GM18498 (cell line): ENCODE measurements at regions not wholly inside any gene's neighbourhood (a gene's known extent, or its start where the extent isn't known, plus 50 kb on each side); places are given as distances from the start of the nearest gene placed in this dataset.

Experiments used
- ATAC-seq: cut with Tn5 transposase; IDR thresholded peaks from one replicate; pipeline ENCODE4 v1.9.1; 2021; ENCODE audit warnings: mild to moderate bottlenecking, moderate library complexity; ENCODE audit not compliant: unreplicated experiment

DNA sequence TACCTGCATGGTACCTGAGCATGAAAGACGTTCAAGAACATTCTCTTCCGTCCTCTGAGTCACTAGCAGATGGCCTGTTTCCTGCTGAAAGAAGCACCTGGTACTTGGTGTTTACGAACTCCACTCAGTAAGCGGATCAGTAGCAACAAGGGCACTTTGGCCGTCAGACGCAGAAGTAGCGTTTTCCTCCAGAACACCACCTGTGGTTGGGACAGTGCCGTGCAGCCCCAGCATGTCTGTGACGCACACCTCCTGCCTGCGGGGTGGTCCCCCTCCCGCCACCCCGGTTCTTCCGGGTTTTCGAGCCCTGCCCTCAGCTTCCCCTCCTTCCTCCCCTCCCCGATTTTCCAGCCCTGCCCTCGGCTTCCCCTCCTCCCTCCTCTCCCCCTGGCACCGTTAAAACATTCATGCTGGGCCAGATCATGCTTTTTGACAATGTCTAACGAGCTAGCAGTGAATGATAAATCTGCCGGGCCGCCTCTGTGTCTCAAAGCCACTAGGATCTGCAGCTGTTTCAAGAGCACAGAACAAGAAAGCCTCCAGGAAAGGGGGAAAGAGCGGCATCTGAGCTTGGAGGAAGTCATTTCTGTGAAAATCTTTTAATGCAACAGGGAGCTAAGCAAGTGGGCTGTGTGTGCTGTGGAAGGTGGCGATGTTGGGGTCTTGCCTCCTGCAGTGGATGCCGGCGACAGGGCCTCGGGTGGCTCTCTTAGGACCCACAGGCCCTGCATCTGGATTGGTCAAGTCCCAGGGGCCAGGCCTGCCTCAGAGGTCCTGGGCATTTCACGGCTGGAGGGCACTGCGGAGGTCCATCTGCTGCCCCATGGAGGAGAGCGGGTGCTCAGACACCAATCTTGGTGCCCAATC, 207.9 kb downstream of the ERMARD start:
- no peak for ATAC-seq

GRCh38 chr6:169958510-169958909, 207.1 kb downstream of the ERMARD start:
- ATAC-seq = no peak

- no peak for ATAC-seq
Observed at GRCh38 chr6:169957351-169957963, 206.0 kb downstream of the ERMARD start.

DNA sequence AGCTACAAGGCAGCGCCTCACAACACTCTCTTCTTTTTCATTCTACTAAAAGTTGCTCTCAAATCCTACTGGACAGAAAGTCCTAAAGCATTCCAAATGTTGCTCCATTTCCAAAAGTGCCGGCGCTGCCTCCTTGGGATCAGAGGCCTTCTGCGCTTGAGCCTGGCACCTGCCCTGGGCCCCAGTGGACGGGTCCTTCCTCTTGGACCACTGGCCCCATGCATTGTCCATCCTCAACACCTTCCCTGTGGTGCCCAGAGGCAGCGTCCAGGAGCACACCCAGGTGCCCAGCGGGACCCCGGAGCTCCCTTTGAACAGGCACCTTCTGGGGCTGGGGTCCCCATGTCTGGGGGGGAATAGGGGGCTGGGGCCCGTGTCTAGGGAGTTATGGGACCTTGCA, 205.2 kb downstream of the ERMARD start:
- ATAC-seq = no peak

- no peak for ATAC-seq
Observed at GRCh38 chr6:169955731-169956437, 204.5 kb downstream of the ERMARD start.

DNA sequence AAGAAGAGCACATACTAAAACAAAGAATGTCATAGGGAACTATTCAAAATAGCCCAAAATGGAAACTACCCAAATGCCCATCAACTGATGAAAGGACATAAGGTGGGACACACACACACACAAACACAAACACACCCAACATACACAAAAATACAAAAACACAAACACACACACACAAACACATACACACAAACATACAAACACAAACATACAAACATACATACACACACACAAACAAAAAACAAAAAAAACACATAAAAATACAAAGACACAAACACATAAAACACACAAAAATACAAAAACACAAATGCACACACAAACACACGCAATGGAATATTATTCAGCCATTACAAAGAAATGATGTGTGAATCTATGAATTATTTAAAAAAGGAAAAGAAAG, 203.6 kb downstream of the ERMARD start:
- ATAC-seq = no peak

DNA sequence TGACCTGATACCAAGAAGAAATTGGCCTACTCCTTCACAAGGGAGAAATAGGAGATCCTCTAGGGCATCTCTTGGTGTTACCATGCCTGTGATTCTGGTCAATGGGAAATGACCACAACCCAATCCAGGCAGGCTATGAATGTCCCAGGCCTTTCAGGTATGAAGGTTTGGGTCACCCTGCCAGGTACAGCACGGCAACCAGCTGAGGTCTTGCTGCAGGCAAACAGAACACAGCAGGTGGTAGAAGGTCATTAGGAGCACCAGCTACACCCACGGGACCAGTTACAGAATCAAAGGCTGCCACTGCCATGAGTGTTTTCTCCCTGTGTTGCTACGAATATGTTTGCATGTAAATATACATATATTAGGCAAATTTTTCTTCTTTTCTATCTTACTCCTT, 202.3 kb downstream of the ERMARD start:
- ATAC-seq = no peak

DNA sequence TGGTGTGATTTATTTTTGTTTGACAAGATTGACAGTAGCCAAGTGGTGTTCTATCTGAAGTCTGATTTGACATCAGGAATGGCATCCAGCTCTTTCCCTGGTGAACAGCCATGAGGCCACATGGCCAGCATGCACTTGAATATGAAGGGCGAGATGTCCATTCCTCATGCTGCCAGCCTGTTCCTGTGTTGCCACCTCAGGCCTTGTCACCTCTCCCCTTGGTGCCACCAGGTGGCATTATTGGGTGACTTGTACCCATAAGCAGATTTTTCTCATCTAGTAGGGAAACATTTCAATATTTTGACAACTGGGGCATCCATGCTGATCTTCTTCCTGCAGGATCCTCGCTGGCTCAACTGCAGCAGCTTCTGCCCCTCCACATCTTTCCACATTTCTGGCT, 199.1 kb downstream of the ERMARD start:
- ATAC-seq = no peak

GRCh38 chr6:169949511-169950097, 198.2 kb downstream of the ERMARD start:
- ATAC-seq = no peak

- ATAC-seq = no peak
Observed at GRCh38 chr6:169946971-169947370, 195.5 kb downstream of the ERMARD start.

DNA sequence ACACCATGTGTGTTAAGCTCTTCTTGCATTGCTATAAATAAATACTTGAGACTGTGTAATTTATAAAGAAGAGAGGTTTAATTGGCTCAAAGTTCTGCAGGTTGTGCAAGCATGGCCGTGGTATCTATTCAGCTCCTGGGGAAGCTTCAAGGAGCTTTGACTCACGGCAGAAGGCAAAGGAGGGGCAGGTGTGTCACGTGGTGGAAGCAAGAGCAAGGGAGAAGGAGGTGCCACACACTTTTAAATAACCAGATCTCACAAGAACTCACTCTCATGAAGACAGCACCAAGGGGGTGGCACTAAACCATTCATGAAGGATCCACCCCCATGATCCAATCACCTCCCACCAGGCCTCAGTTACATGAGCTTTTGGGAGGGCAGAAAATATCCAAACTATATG, 193.7 kb downstream of the ERMARD start:
- ATAC-seq = no peak

DNA sequence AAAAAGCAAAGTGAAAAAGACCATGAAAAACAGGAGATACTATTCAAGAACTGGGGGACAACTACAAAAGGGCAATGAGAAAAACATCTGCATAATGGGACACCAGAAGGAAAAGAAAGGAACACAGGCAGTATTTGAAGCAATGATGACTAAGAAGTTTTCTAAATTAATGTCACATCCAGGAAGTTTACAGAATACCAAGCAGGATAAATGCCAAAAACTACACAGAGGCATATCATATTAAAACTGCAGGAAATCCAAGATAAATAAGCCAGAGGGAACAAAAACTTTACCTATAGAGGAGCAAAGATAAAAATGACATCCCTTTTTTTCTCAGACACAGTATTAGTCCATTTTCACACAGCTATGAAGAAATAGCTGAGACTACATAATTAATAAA, 193.0 kb downstream of the ERMARD start:
- no peak for ATAC-seq

DNA sequence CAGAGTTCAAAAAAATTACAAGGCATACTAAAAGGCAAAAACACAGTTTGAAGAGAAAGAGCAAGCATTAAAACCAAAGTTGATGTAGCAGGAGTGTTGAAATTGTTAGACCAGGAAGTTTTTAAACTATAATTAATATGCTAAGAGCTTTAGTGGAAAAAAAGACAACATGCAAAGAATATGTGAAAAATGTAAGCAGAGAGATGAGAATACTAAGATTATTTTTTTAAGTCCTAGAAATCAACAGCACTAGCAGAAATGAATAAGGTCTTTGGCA, 192.6 kb downstream of the ERMARD start:
- no peak for ATAC-seq

DNA sequence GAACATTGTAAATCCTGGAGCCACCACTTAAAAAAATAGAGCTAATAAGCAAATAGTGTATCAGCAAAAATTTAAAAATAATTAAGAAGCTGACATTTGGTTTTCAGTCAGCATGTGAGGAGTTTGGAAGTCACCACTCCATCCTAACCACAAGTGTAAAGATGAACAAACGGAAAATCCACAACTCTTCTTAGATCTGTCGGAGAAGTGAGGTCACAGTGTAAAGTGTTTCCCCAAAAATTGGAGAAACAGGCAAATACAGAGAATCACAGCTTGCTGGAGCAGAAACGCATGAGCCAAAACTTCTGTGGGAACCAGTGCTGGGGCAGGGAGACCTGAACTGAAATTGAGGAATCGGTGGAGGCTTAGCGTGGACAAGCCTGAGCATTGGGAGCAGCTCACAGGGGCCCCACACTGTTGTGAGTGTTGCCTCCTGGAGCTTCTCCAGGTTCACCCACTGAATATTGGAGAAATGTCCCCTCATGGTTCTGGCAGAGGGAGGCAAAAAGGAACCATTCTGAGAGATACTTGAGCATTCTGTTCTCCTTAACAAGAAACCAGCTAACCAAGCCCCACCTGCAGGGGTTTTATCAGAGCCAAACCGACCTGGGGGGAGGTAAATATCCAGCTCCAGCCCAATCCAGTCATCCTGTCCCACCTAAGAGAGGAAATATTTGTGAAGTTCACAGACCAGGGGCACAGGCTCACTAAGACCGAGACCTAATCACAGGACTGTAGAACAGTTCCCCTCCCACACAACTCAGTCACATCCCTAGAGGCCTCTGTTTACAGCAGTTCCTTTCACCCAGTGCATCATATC, 192.0 kb downstream of the ERMARD start:
- no peak for ATAC-seq

- ATAC-seq = no peak
Observed at GRCh38 chr6:169942173-169942572, 190.8 kb downstream of the ERMARD start.

DNA sequence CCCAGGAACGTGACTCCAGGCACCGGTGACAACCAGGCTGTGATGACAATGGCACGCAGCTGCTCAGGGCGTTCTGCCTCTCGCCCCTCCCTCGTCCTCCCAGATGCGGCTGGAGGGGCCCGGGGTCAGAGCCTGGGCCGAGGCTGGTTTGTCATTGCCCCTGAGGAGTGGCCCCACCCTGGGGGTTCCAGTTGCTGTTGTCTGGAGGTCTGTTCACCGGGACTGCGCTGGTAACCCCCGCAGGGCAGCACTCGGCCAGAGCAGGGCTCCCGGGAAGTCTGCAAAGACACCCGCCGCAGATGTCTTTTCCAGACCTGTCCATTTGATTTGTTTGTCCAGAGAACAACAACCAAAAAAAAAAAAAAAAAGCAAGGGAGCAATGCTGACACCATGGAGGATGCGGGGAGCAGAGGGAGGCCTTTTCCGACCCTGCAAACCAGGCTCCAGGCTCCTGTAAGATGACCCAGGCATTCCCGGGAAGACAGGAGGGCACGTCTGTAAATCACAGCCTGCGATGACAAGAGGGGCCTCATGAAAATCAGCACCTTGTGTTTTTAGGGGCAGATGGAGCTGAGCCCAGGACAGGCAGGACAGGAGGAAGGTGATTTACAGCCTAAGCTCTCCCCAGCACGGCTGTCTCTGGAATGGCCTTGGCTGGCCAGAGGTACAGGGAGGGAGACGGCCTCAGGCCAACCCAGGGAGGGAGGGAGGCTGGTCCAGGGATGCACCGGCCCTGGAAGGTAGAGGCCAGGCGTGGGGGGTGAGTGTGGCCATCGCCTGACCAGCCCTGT, 189.3 kb downstream of the ERMARD start:
- ATAC-seq = no peak

DNA sequence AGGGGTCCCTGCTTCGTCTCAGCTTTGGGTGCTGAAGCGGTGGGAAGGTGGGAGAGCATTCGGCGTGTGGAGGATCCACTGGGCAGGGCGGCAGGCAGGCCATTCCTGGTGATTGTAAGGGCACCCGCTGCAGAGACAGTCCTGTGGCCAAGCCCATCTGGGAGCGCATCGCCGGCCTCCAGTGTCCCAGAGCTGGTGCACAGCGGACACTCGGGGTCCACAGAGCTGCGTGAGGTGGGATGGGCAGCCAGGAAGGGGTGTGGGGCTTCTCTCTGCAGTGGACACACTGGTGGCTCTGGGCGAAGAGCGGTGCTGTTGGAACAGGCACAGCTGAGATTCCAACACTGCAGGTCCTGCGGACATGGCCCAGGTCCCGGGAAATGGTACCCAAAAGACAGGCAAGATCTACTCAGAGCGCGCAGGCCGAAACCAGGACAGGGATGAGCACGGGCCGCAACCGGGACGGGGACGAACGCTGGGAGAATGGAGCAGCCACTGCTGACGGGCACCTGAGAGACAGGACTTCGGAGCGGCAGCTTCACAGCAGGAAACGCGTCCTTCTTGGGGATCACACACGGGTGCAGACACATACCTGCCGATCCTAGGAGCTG, 188.2 kb downstream of the ERMARD start:
- ATAC-seq = no peak

GRCh38 chr6:169938731-169939130, 187.3 kb downstream of the ERMARD start:
- no peak for ATAC-seq

DNA sequence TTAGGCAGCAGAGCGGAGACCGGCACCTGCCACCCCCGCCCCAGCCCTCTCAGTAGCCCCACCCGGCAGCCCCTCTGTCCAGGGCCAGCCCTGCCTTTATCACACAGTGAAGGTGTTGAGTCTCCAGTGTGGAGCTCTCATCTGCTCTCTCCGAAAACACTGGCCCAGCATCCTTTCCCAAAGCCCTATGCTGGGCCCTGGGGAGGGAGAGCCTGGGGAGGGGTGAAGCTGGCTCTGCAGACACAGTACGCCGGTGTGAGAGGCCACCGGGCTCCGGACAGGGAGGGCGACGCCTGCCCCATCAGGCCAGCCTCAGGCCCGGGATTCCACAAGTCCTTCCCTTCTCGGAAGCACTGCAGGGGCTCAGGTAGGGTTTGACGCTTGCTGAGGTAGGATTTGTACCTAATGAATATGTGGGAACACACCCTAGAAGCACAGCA, 186.9 kb downstream of the ERMARD start:
- no peak for ATAC-seq
